Heart left ventricle (tissue), 16 donors: ENCODE measurements at regions not wholly inside any gene's neighbourhood (a gene's known extent, or its start where the extent isn't known, plus 50 kb on each side); places are given as distances from the start of the nearest gene placed in this dataset.

Experiments used
- ATAC-seq, 4 donors: fragments of 200-7000 bp; cut with Tn5 transposase; one replicate each; pipeline ENCODE4 v1.9.1; 2020 to 2022; ENCODE audit warnings: moderate library complexity in 4 of 4, mild to moderate bottlenecking in 3 of 4, moderate number of reproducible peaks in 1 of 4
- DNase-seq, 5 donors: peaks; one replicate each; pipeline ENCODE4 v3.0.0-alpha.2; 2020
- H3K27ac ChIP-seq, 12 donors: fragments of 200-600 bp; sonication (generic) in 4 of 12; one replicate each; pipeline versions ENCODE4 v1.5.0 to v1.8.0; 2016 to 2022; ENCODE audit warnings: mild to moderate bottlenecking in 2 of 12
- H3K27me3 ChIP-seq, 9 donors: fragments of 200-600 bp; sonication (generic) in 2 of 9; one replicate each; pipeline versions ENCODE4 v1.5.1 to v1.8.0; 2016 to 2022; ENCODE audit warnings: mild to moderate bottlenecking in 3 of 9
- H3K36me3 ChIP-seq, 9 donors: fragments of 200-600 bp; sonication (generic) in 2 of 9; one replicate each; pipeline versions ENCODE4 v1.5.0 to v1.8.0; 2018 to 2022; ENCODE audit warnings: mild to moderate bottlenecking in 2 of 9
- H3K4me1 ChIP-seq, 12 donors: fragments of 200-600 bp; sonication (generic) in 4 of 12; one replicate each; pipeline versions ENCODE4 v1.5.0 to v1.8.0; 2016 to 2022; ENCODE audit warnings: mild to moderate bottlenecking in 3 of 12
- H3K4me3 ChIP-seq, 12 donors: fragments of 200-600 bp; sonication (generic) in 4 of 12; one replicate each; pipeline versions ENCODE4 v1.5.0 to v1.8.0; 2017 to 2022; ENCODE audit warnings: mild to moderate bottlenecking in 9 of 12, moderate library complexity in 4 of 12
- H3K9me3 ChIP-seq, 12 donors: fragments of 200-600 bp; sonication (generic) in 4 of 12; one replicate each; pipeline versions ENCODE4 v1.5.0 to v1.8.0; 2016 to 2022; ENCODE audit warnings: mild to moderate bottlenecking in 1 of 12
- CTCF ChIP-seq, 12 donors: fragments of 200-600 bp; sonication (generic) in 4 of 12; IDR thresholded peaks; one replicate each; pipeline versions ENCODE4 v1.5.0 to v1.8.0; 2018 to 2022; ENCODE audit warnings: antibody characterized with exemption in 12 of 12, mild to moderate bottlenecking in 5 of 12
- POLR2A ChIP-seq, 2 donors: fragments of 450-650 bp; IDR thresholded peaks; one replicate each; pipeline ENCODE4 v1.6.1; 2017; ENCODE audit warnings: antibody characterized with exemption in 2 of 2, mild to moderate bottlenecking in 2 of 2, moderate library complexity in 2 of 2
- WGBS, 4 donors: extraction: QIAGEN DNeasy Blood & Tissue Kit in 2 of 4; methylation state at CpG; one replicate each; pipeline versions ENCODE4 v1.1.5 to v1.1.7; 2013 to 2018; 5-methylcytosine and 5-hydroxymethylcytosine counted together
- intact Hi-C, 10 donors: fragments of 100-400 bp; cut with DNase I; formaldehyde crosslinking; loops; one replicate each; pipeline versions ENCODE4 v1.11.1 to v1.14.2; 2022
- donor health status: ischemic (EF 13 %, LVEDD 7.1; RV severe dilation, severe dysfunction).
- donor health status: healthy with polysubstance abuse.
- donor health status: DM: no; HTN: yes; CAD: no.
- donor health status: DM: no; HTN: no; CAD: no.
- donor health status: ischemic (EF 25% LVEDD 6.9; RV normal size, moderate dysfunction).
- donor health status: ischemic (EF 25% LVEDD 5.7; RV mildly dilated, moderate dysfunction).
- donor health status: healthy.
- donor health status: DM: yes; HTN: yes; CAD: no.
- donor health status: ischemic (EF 35%, LVEDD 5.7; RV mildly dilated, moderate dysfunction).
- donor health status: nonischemic (EF 11% LVEDD 7.7; RV severe dilation, severe dysfunction).
- donor health status: DM: yes; HTN: yes; CAD: no.
- donor health status: PGD.
- donor health status: ischemic (EF 29% LVEDD 5.4; RV normal size, mild dysfunction).
- donor health status: nonischemic (EF 23%, LVEDD 6.1; RV moderate dilation, normal function).

GRCh38 chr10:21078410-21079329 lies 181.6 kb upstream of the NEBL start:
- H3K9me3 ChIP-seq: no peaks in the 10 kb centered on the region
- intact Hi-C loops: loop anchor here (1.0 to 10.0 kb wide), 12 partner anchors 181 to 1910 kb away; partner anchors contain the start of gene NEBL (in 3 of the 10)
- DNase-seq: peak in 4 of 5 donors; percentile 62 to 67 (median 65)
- no peaks in the 10 kb centered on the region for H3K36me3 ChIP-seq
- ATAC-seq: peak; percentile 73 to 91 (median 79)
- WGBS, 4 donors: 34 to 38% (median 36%) methylated on average over 6 of the region's 6 CpGs
- TF ChIP-seq CTCF (IDR thresholded peaks at IDR 0.05) (peak; percentile 60 to 88 (median 77)), POLR2A (IDR thresholded peaks at IDR 0.05) (no peak)
- H3K4me1 ChIP-seq: peaks cover 0 to 11% (median 0%) of the 10 kb centered on the region in 12 donors
- no peaks in the 10 kb centered on the region for H3K27me3 ChIP-seq
- H3K4me3 ChIP-seq: no peak overlapping the region
- peak overlapping the region in 6 of 12 donors; percentile 9 to 68 (median 49) for H3K27ac ChIP-seq

GRCh38 chr10:21077681-21078080 lies 180.6 kb upstream of the NEBL start:
- peak overlapping the region in 9 of 12 donors; percentile 9 to 68 (median 37) for H3K27ac ChIP-seq
- TF ChIP-seq POLR2A (IDR thresholded peaks at IDR 0.05): no peak
- no peak for TF ChIP-seq CTCF (IDR thresholded peaks at IDR 0.05)
- DNase-seq: peak in 3 of 5 donors; percentile 26 to 64 (median 28)

GRCh38 chr10:21076381-21076780 lies 179.3 kb upstream of the NEBL start:
- H3K27ac ChIP-seq: no peak overlapping the region
- WGBS, 4 donors: 79 to 92% (median 87%) methylated on average over 4 of the region's 4 CpGs
- H3K4me1 ChIP-seq: peaks cover 0 to 14% (median 0%) of the 10 kb centered on the region in 12 donors
- no peaks in the 10 kb centered on the region for H3K9me3 ChIP-seq
- intact Hi-C loops: loop anchor here in 9 of 10 donors (5.0 to 10.0 kb wide), 8 partner anchors 179 to 658 kb away; partner anchors contain the start of gene NEBL (in 3 of the 9)
- ATAC-seq (no peak), DNase-seq (no peak)
- H3K4me3 ChIP-seq: no peak overlapping the region
- no peak for TF ChIP-seq CTCF (IDR thresholded peaks at IDR 0.05)
- TF ChIP-seq POLR2A (IDR thresholded peaks at IDR 0.05): no peak
- H3K27me3 ChIP-seq: no peaks in the 10 kb centered on the region
- no peaks in the 10 kb centered on the region for H3K36me3 ChIP-seq

More at GRCh38 chr10:21077681-21078080, 180.6 kb upstream of the NEBL start:
- peaks cover 0 to 11% (median 0%) of the 10 kb centered on the region in 12 donors for H3K4me1 ChIP-seq
- H3K27me3 ChIP-seq: no peaks in the 10 kb centered on the region
- no peaks in the 10 kb centered on the region for H3K9me3 ChIP-seq
- H3K4me3 ChIP-seq: peak overlapping the region in 2 of 12 donors; percentile 9 to 17
- WGBS, 4 donors: 16 to 29% (median 24%) methylated on average over 5 of the region's 5 CpGs
- peak; percentile 81 to 95 (median 90) for ATAC-seq
- intact Hi-C loops: loop anchor here (1.0 to 10.0 kb wide), 12 partner anchors 180 to 1911 kb away; partner anchors contain the start of gene NEBL (in 3 of the 10)
- H3K36me3 ChIP-seq: no peaks in the 10 kb centered on the region

GRCh38 chr10:21075880-21076279 lies 178.8 kb upstream of the NEBL start:
- TF ChIP-seq POLR2A (IDR thresholded peaks at IDR 0.05) (no peak), CTCF (IDR thresholded peaks at IDR 0.05) (no peak)
- H3K4me3 ChIP-seq: no peak overlapping the region
- intact Hi-C loops: loop anchor here in 9 of 10 donors (5.0 to 10.0 kb wide), 8 partner anchors 179 to 659 kb away; partner anchors contain the start of gene NEBL (in 3 of the 9)

More at GRCh38 chr10:21075880-21076279, 178.8 kb upstream of the NEBL start:
- no peaks in the 10 kb centered on the region for H3K27me3 ChIP-seq
- WGBS, 4 donors: 87 to 96% (median 92%) methylated on average over 6 of the region's 6 CpGs
- H3K36me3 ChIP-seq: no peaks in the 10 kb centered on the region
- ATAC-seq (no peak), DNase-seq (no peak)
- H3K4me1 ChIP-seq: peaks cover 0 to 14% (median 0%) of the 10 kb centered on the region in 12 donors
- no peaks in the 10 kb centered on the region for H3K9me3 ChIP-seq
- H3K27ac ChIP-seq: no peak overlapping the region
